ENCODE measurements at regions not wholly inside any gene's neighbourhood (a gene's known extent, or its start where the extent isn't known, plus 50 kb on each side); places are given as distances from the start of the nearest gene placed in this dataset.

DNA sequence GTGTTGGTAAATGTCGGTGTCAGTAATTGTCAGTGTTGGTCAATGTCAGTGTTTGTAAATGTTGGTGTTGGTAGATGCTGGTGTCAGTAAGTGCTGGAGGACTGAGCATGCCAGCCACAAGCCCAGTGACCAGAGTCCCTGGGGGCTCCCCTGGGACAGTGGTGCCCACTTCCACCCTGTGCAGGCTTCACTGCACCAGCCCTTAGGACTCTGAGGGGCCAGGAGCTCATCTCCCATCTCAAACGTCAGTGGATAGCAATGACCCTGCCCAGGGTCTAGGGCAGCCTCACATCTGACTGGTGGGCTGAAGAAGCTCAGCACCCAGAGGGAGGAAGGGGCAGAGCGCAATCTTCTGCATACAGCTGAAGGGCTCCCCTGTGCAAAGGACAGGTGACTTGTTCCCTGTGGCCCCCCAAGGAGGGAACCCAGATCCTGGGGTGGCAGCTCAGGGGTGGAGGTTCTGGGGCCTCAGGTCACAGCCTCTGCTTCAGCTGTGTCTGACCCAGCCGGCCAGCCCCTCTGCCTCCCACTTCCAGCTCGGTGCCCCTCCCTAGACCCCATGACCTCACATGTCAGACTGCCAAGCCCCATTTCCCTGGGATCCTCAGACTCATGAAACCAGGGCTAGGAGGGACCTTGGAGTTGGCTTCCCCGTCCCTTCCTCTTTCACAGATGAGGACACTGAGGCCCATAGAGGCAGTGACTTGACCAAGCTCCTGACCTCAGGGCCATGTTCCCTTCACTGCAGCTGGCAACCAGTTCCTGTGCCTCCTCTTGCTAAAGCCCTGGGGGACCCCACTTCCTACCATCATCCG lies 138.4 kb downstream of the CRYBB2 start:
- H3K36me3 ChIP-seq (ENCODE audit: control insufficient read depth, insufficient read depth, low read length) = peaks cover 5% of the 10 kb centered on the region

DNA sequence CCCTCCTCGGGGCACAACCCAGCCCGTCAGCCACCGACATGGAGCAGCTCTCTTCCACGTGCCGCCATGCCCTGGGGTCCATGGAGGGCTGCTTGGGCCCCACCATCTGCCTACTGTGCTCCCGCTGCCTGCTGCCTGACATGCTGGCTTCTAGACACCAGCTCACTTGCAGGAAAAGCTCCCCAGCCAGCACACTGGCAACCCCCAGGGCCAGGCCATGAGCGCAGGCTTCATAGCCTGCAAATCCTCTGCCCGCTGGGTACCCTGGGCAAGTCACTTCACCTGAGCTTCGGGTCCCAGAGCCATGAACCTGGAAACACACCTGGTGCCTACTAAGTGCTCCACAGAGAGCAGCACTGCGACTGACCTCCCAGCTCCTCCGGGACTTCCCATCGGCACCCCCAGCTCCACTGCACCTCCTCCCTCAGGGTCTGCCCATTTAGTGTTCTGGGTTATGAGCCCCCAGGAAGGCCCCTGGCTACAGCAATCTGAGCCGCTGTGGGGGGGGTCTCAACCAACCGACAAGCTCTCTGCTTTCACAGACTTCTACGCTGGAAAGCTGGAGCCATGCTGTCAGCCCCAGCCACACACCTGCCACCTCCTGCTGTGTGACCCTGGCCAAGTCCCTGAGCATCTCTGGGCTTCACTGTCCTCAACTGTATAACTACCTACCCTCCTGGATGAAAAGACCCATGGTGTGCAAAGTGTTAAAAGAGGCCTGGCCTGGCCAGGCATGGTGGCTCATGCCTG lies 139.2 kb downstream of the CRYBB2 start:
- DNase-seq (ENCODE audit: extremely low read depth, insufficient read length) = no peak
- Histone ChIP-seq H3K27me3 (replicated peaks; ENCODE audit: control insufficient read depth, insufficient read depth, low read length) (no peaks in the 10 kb centered on the region), H3K4me3 (replicated peaks; ENCODE audit: low read depth, low read length) (no peak overlapping the region), H3K36me3 (ENCODE audit: control insufficient read depth, insufficient read depth, low read length) (peaks cover 5% of the 10 kb centered on the region)
- TF ChIP-seq, protein P1, sequence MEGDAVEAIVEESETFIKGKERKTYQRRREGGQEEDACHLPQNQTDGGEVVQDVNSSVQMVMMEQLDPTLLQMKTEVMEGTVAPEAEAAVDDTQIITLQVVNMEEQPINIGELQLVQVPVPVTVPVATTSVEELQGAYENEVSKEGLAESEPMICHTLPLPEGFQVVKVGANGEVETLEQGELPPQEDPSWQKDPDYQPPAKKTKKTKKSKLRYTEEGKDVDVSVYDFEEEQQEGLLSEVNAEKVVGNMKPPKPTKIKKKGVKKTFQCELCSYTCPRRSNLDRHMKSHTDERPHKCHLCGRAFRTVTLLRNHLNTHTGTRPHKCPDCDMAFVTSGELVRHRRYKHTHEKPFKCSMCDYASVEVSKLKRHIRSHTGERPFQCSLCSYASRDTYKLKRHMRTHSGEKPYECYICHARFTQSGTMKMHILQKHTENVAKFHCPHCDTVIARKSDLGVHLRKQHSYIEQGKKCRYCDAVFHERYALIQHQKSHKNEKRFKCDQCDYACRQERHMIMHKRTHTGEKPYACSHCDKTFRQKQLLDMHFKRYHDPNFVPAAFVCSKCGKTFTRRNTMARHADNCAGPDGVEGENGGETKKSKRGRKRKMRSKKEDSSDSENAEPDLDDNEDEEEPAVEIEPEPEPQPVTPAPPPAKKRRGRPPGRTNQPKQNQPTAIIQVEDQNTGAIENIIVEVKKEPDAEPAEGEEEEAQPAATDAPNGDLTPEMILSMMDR (IDR thresholded peaks at IDR 0.05; ENCODE audit: insufficient read depth, low read length, poor library complexity, severe bottlenecking) = no peak

More for the DNA sequence above, 138.4 kb downstream of the CRYBB2 start:
- no peak for DNase-seq (ENCODE audit: extremely low read depth, insufficient read length)
- Histone ChIP-seq H3K4me3 (replicated peaks; ENCODE audit: low read depth, low read length) (no peak overlapping the region), H3K27me3 (replicated peaks; ENCODE audit: control insufficient read depth, insufficient read depth, low read length) (no peaks in the 10 kb centered on the region)
- TF ChIP-seq, protein P1 (IDR thresholded peaks at IDR 0.05; ENCODE audit: insufficient read depth, low read length, poor library complexity, severe bottlenecking) = no peak

DNA sequence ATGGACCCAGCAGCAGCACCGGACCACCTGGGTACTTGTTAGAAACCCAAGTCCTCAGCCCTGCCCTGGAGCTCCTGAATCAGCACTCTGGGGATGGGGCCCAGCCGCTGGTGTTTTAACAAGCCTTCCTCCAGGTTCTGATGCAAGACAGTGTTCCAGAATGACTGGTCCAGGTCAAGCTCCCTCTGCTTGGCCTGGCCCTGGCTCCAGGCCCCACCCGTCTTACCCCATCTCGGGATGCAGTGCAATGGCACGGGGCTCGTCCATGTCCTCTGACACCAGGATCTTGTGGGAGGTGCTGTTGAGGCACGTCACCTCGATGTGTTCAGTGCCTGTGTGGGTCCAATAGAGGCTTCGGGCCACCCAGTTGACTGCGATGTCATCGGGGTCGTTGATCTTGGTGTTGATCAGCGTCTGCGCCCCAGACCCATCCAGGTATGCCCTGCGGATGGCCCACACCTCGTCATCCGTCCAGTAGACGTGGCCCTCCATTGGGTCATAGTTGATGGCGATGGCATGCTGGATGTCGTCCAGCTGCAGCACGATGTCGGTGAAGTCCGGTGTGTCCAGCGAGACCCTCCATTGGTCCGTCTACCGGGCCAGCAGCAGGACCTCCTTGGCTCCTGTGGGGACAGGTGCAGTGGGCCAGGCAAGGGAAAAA lies 140.3 kb downstream of the CRYBB2 start:
- DNase-seq (ENCODE audit: extremely low read depth, insufficient read length) = no peak
- Histone ChIP-seq H3K27me3 (replicated peaks; ENCODE audit: control insufficient read depth, insufficient read depth, low read length) (no peaks in the 10 kb centered on the region), H3K36me3 (ENCODE audit: control insufficient read depth, insufficient read depth, low read length) (peaks cover 4% of the 10 kb centered on the region), H3K4me3 (replicated peaks; ENCODE audit: low read depth, low read length) (no peak overlapping the region)
- TF ChIP-seq, protein P1 (IDR thresholded peaks at IDR 0.05; ENCODE audit: insufficient read depth, low read length, poor library complexity, severe bottlenecking) = no peak

DNA sequence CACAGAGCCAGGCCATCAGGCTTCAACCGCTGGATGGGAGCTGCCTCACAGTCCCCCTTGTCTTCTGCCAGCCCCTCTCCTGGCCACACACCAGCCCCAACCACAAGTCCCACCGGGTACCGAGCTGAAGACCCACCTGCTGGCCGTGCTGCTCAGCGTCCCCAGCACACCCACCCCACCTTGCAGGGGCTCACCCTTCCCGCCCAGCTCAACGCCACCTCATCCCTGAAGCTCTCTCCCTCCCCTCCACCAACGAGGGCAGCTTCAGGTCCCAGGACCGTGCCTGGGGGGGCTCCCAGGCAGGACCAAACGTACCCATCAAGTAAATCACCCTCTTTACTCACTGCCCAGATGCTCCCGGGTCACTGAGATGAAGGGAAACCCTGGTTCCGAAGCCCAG lies 141.0 kb downstream of the CRYBB2 start:
- Histone ChIP-seq H3K36me3 (ENCODE audit: control insufficient read depth, insufficient read depth, low read length) (peaks cover 4% of the 10 kb centered on the region), H3K27me3 (replicated peaks; ENCODE audit: control insufficient read depth, insufficient read depth, low read length) (no peaks in the 10 kb centered on the region), H3K4me3 (replicated peaks; ENCODE audit: low read depth, low read length) (no peak overlapping the region)
- TF ChIP-seq, protein P1 (IDR thresholded peaks at IDR 0.05; ENCODE audit: insufficient read depth, low read length, poor library complexity, severe bottlenecking) = no peak
- no peak for DNase-seq (ENCODE audit: extremely low read depth, insufficient read length)

DNA sequence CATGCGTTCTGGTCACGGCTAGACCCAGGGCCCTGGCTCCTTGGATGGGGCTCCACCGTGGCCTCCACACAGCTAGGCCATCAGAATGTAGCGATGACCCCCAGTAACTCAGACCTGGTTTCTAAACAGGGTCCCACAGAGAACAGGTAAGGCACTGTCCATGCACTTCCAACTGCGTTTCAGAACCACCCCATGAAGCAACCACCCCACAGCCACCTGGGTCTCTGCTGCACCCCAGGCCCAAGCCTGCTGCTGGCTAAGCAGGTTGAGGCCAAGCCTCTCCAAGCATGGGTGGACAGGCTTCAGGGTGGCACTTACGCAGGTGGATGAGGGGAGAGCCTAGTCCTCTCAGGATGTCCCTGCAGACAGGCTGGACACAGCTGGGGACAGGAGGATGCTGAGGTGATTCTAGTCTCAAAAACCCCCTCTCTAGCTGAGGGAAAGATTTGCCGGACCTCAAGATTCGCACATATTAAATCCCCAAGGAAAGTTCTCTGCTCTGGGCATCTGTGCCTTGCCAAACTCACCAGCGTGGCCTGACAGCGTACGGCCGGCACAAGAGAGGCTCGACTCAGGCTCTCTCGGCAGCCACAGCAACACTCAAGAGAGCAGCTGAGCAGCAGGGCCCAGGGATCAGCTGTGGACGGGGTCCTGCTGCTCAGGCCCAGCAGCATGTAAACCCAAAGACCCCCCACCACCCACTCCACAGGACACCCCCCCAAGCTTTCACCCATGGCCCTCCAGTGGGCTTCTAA lies 141.6 kb downstream of the CRYBB2 start:
- Histone ChIP-seq H3K36me3 (ENCODE audit: control insufficient read depth, insufficient read depth, low read length) (peaks cover 4% of the 10 kb centered on the region), H3K27me3 (replicated peaks; ENCODE audit: control insufficient read depth, insufficient read depth, low read length) (no peaks in the 10 kb centered on the region), H3K4me3 (replicated peaks; ENCODE audit: low read depth, low read length) (no peak overlapping the region)
- TF ChIP-seq, protein P1 (IDR thresholded peaks at IDR 0.05; ENCODE audit: insufficient read depth, low read length, poor library complexity, severe bottlenecking) = no peak
- DNase-seq (ENCODE audit: extremely low read depth, insufficient read length) = no peak

Data from GM06990 (cell line).